SK-MEL-5 (cell line): ENCODE measurements at regions not wholly inside any gene's neighbourhood (a gene's known extent, or its start where the extent isn't known, plus 50 kb on each side); places are given as distances from the start of the nearest gene placed in this dataset.
A peak's percentile ranks its signal among the peaks of the same experiment; 100 is the strongest.

Source experiments
- DNase-seq: peaks from one replicate; pipeline ENCODE4 v3.0.0-alpha.2; 2016; ENCODE audit warnings: low read depth, low spot score
- in situ Hi-C: cut with HindIII; loops from 2 replicates; pipeline ENCODE4 v1.10.0; 2016; ENCODE audit warnings: low sequenced_read_pairs, high pct_unique_total_duplicates, low pct_unique_long_range_greater_than_20kb

DNA sequence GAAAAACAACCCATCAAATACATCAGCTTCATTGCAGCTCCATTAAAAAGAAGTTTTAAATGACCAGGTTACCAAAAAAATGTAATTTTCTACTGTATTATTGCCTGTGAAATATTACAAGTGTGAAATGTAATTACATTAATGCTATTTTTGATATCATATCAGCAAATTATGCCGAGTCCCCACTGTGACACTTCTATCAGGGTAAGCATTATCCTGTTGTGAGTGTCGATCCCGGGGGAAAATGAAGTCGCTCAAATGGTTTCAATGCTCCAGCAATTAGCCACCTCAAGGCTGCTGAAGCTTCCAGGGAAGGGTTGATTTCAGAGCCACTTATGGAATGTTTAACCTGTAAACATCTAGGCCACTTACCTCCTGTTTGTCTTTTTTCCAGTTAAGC, 70.4 kb downstream of the RCN1 start:
- in situ Hi-C loops, result no loop called here
- DNase-seq, result no peak

- no peak for DNase-seq
- in situ Hi-C loops, result no loop called here
These were observed 71.5 kb downstream of the RCN1 start for GRCh38 chr11:32162351-32162750.

DNA sequence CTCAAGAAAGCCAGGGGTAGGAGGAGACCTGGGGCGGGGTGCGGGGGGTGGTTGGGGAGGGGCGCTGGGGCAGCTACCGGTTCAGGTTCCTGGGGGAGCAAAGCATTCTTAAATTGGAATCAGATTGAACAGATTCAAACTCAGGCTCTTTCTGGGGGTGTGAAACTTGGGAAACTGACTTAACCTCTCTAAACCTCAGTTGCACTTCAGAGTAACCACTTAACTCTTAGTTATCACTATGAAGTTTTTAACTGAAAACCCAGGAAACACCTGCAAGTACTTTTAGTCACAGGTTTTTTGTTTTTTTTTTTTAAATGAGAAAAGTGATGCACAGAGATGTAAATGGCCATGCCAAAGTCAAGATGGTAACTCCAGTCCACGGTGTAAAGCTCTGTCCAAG, 72.0 kb downstream of the RCN1 start:
- DNase-seq, result no peak
- in situ Hi-C loops, result no loop called here

- in situ Hi-C loops, result no loop called here
These were observed 72.7 kb downstream of the RCN1 start for GRCh38 chr11:32163557-32163956.

DNA sequence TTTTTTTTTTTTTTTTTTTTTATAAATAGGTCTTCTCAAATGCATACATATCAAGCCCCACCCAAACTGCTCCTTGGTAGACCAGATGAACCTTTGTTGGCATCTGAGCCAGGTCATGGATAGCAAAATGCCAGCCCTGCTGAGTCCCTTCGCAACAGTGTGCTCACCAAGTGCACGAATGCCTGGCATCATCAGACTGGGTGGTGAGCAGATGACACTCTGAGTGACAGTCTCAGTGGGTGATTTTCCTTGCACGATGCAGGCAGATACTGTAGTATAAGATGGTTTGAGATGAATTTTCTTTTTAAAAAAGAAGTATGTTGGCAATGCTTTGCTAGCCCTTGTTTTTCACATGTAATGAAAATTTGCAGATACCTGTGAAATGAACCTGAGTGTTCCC, 74.0 kb downstream of the RCN1 start:
- in situ Hi-C loops, result no loop called here
- no peak for DNase-seq

More at GRCh38 chr11:32163557-32163956, 72.7 kb downstream of the RCN1 start:
- DNase-seq, result no peak

GRCh38 chr11:32168924-32169323, 78.0 kb downstream of the RCN1 start:
- in situ Hi-C loops, result no loop called here
- no peak for DNase-seq

DNA sequence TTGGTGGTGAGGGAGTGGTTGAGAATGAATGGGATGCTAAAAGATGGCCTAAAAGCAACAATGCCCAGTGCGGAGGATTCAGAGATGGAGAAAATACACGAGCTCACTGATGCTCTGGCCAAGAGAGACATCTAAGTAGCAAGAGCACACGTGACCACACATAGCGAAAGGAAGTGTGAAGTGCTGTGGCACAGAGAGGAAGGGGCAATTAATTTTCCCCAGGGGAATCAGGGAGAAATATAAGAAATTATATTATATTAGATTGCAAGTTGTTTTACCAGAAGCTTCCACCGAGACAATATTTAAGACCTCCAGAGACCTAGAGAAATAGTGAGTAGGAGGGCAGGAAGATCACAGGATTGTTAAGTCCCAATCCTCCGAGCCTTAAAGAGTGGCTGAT, 80.6 kb downstream of the RCN1 start:
- no peak for DNase-seq
- in situ Hi-C loops, result no loop called here

- in situ Hi-C loops, result no loop called here
- no peak for DNase-seq
These were observed 81.4 kb downstream of the RCN1 start for GRCh38 chr11:32172041-32172847.

DNA sequence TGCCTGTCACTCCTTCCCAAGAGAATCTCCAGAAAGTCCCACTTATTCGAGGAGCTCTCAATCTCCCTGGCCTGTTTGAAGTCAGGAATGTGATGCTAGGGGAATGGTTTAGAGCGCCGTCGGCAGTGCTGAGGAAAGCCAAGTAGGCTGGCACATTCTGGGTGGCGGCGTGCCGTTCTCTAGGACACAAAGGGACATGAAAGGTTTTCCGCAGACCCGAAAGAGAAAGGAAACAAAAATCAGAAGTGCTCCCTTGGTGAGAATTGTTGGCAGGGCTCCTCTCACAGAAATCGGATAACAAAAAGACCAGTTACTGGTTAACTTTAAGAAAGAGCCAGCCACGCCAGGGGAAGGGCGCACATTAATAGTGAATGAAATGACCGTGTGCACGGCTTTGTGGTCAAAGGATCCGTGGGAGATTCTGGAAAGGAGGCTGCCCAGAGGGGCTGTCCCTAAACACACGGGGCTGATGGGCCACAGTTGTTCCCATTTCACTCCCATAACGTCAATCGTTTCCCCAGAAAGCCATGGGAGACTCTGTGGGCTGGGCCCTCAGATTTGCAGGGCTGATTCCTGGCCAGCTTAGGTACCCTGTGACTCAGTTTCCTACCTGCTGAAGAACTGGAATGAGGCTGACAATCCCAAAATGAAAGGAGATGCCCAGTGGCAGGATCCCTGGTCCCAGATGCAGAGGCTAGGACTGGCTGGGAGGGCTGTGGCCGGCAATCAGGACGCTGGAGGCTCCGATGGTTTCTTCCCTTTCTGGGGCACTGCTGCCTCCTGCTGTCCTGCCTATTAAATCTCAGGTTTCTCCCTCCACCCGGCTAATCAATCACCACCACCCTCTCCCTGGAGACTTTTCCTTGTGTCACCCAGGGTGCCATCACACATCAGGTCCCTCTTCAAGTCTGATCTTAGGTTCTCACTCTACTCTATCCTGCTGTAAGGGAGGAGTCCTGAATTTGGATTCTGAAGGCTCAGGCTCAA, 82.3 kb downstream of the RCN1 start:
- DNase-seq, result peak; percentile 70
- in situ Hi-C loops, result no loop called here

DNA sequence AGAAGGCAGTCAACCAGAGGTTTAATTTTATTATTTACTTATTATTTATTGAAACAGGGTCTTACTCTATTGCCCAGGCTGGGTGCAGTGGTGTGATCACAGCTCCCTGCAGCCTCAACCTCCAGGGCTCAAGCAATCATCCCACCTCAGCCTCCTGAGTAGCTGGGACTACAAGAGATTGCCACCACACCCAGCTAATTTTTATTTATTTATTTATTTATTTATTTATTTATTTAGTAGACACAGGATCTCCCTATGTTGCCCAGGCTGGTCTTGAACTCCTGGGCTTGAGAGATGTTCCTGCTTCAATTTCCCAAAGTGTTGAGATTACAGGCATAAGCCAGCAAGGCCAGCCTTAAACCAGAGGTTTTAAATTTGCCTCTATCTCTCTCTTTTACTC, 83.1 kb downstream of the RCN1 start:
- no peak for DNase-seq
- in situ Hi-C loops, result no loop called here

DNA sequence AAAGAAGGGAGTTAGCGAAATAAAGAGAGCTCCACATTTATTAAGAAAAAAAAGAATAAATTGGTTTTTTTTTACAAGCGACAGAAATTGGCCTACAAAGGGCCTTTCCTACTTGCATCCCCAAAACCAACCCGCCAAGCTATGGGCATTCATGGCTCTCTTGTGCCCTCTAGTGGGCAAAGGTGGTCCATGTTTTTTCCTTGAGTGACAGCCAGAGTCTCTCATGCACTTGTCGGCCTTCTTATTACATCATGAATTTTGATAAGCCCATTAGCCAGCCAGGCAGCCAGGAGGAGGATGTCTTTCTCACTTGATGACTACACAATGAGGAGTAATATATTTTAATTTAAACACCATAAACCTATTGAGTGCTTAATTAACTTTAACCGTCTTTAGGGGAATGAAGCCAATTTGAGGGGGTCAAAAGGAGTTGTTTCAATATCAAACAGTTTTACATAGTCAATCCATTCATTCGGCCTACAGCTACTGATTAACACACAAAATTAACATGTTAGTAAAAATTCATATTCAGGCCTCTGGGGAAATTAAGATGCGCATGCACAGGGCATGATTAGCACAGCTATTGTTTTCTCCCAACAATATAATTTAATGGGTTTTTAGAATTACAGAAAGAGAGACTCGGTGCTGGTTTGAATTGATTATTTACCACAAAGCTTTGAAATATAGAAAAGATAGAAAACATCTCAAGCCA, 85.5 kb downstream of the RCN1 start:
- in situ Hi-C loops, result no loop called here

DNA sequence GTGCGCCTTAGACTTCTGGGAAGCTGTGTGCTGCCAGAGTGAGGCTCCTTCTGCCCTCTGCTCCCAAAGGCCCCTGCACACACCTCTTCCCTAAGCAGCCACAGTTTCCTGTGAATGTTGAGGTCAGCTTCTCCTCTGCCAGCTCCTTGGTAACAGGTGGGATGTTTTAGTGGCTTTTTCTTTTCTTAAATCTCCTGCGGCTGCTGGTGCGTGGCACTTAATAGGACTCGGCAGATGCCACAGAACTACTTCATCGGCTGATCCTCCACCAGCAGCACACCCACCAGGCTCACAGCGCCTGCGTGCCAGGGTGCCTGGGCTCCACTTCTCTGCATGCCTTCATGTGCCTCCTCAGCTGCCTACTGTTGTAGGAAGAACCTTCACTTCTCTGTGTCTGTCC, 87.8 kb downstream of the RCN1 start:
- in situ Hi-C loops, result no loop called here
- DNase-seq, result no peak

More for the DNA sequence above, 85.5 kb downstream of the RCN1 start:
- DNase-seq, result peak; percentile 91

- DNase-seq, result no peak
- in situ Hi-C loops, result no loop called here
These were observed 92.6 kb downstream of the RCN1 start for GRCh38 chr11:32183512-32183911.

- no peak for DNase-seq
- in situ Hi-C loops, result no loop called here
These were observed 93.3 kb downstream of the RCN1 start for GRCh38 chr11:32184041-32184722.

DNA sequence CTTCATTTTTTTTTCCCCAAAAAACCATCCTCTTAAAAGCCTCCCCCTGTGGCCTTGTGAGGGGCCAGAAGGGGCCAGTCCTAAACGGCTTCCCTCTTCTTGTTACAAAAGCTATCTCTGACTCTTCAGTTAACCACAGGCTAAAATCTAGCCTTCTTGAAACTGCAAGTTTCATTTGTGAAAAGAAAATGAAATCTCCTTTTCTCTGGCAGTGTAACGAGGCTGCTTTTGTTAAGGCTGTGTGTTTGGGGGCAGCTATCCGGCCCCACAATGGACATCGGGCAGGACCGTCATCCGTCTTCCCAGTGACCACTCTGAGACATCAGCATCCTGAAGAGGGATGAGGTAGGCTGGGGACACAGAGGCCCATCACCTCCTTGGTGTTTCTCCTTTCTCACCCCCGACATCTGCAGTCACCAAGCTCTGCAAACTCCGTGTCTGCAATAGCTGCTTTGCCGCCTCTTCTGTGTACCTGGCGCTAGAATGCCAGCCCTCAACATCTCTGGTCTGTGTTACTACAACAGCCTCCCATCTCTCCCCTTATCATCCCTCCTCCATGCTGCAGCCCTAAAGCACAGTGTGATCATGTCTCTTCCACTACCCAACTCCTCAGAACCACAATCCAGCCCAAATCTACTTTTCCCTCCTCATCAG, 94.0 kb downstream of the RCN1 start:
- in situ Hi-C loops, result no loop called here

GRCh38 chr11:32186118-32186517, 95.2 kb downstream of the RCN1 start:
- in situ Hi-C loops, result no loop called here

More for the DNA sequence above, 94.0 kb downstream of the RCN1 start:
- no peak for DNase-seq

DNA sequence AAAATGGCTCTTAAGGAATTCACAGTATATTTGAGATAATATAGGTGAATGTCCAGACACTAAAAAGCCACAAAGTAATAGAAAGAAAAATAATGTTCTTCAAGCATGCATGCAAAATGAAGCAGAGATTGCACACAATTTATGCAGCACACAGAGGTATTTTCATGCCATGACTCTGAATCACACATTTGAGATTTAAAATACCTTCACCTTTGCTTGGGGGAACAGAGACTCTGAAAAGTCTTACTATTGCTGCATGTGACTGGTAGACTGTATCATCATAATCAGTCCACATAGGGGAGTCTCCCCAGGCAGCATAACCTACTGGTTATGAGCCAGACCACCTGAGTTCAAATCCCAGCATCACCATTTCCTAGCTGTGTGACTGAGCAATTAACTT, 96.2 kb downstream of the RCN1 start:
- in situ Hi-C loops, result no loop called here

More at GRCh38 chr11:32186118-32186517, 95.2 kb downstream of the RCN1 start:
- no peak for DNase-seq

More for the DNA sequence above, 96.2 kb downstream of the RCN1 start:
- no peak for DNase-seq
